ENCODE measurements at regions not wholly inside any gene's neighbourhood (a gene's known extent, or its start where the extent isn't known, plus 50 kb on each side); places are given as distances from the start of the nearest gene placed in this dataset.

DNA sequence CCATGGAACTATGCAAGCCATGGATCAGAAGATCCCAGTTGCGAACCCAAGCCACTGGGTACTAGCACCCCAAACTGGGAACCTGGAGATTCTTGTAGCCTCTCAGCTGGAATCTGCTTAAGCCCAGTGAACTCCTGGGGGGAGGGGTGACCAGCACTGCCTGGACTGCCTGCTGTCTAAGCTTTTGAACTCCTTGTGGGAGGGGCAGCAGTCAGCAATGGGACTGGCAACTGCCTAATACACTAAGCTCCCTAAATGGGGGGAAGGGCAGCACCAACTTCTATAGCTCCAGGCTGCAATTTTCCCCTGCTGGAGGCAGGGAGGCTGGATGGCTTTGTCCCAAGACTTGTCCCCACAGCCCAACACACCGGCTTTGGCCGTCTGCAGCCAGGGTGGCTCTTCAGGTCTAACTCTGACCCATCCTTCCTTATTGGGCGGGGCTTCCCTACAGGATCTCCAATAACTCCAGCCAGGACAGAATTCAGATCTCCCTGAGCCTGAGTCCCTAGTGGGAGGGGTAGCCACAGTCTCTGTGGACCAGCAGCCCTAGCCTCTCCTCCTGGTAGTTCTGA, 485.1 kb downstream of the SOX5 start:
- no peak overlapping the region for H3K27ac ChIP-seq (ENCODE audit: control insufficient read depth, insufficient read depth)
- ATAC-seq (no peak), FAIRE-seq (no peak), DNase-seq (ENCODE audit: low read depth, low spot score) (no peak)
- TF ChIP-seq NR2C2 (IDR thresholded peaks at IDR 0.05; ENCODE audit: borderline replicate concordance, control insufficient read depth, insufficient read length, low read depth) (no peak), NRF1 (conservative IDR thresholded peaks at IDR 0.05; ENCODE audit: low read depth, low read length) (no peak), LARP7 (IDR thresholded peaks at IDR 0.05) (no peak), ZBED1 (IDR thresholded peaks at IDR 0.05; ENCODE audit: borderline replicate concordance) (no peak), RCOR1 (conservative IDR thresholded peaks at IDR 0.05; ENCODE audit: low read depth, low read length) (no peak), IKZF2 (IDR thresholded peaks at IDR 0.05) (no peak), CBFB (IDR thresholded peaks at IDR 0.05; ENCODE audit: low read depth) (no peak), MTA2 (IDR thresholded peaks at IDR 0.05; ENCODE audit: low read depth) (no peak), MYC (IDR thresholded peaks at IDR 0.05; ENCODE audit: insufficient read depth, insufficient read length, insufficient replicate concordance, low read length, severe bottlenecking) (no peak), CBX5 (IDR thresholded peaks at IDR 0.05; ENCODE audit: low read depth) (no peak), ZNF622 (IDR thresholded peaks at IDR 0.05) (no peak), CEBPB (IDR thresholded peaks at IDR 0.05; ENCODE audit: borderline replicate concordance in 1 of 2, low read depth in 2 of 2, low read length in 2 of 2) (no peak), SREBF1 (IDR thresholded peaks at IDR 0.05; ENCODE audit: low read length) (no peak), SUPT20H (IDR thresholded peaks at IDR 0.05; ENCODE audit: borderline replicate concordance, control insufficient read depth, low read depth, low read length) (no peak), RAD51 (IDR thresholded peaks at IDR 0.05) (no peak)
- TF ChIP-seq, protein P1, sequence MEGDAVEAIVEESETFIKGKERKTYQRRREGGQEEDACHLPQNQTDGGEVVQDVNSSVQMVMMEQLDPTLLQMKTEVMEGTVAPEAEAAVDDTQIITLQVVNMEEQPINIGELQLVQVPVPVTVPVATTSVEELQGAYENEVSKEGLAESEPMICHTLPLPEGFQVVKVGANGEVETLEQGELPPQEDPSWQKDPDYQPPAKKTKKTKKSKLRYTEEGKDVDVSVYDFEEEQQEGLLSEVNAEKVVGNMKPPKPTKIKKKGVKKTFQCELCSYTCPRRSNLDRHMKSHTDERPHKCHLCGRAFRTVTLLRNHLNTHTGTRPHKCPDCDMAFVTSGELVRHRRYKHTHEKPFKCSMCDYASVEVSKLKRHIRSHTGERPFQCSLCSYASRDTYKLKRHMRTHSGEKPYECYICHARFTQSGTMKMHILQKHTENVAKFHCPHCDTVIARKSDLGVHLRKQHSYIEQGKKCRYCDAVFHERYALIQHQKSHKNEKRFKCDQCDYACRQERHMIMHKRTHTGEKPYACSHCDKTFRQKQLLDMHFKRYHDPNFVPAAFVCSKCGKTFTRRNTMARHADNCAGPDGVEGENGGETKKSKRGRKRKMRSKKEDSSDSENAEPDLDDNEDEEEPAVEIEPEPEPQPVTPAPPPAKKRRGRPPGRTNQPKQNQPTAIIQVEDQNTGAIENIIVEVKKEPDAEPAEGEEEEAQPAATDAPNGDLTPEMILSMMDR (IDR thresholded peaks at IDR 0.05 in 2 of 3, conservative IDR thresholded peaks at IDR 0.05 in 1 of 3; ENCODE audit: control insufficient read depth in 2 of 3, extremely low read depth in 1 of 3, insufficient read depth in 1 of 3, low read depth in 3 of 3, low read length in 3 of 3): no peak
- TF ChIP-seq, protein P2, sequence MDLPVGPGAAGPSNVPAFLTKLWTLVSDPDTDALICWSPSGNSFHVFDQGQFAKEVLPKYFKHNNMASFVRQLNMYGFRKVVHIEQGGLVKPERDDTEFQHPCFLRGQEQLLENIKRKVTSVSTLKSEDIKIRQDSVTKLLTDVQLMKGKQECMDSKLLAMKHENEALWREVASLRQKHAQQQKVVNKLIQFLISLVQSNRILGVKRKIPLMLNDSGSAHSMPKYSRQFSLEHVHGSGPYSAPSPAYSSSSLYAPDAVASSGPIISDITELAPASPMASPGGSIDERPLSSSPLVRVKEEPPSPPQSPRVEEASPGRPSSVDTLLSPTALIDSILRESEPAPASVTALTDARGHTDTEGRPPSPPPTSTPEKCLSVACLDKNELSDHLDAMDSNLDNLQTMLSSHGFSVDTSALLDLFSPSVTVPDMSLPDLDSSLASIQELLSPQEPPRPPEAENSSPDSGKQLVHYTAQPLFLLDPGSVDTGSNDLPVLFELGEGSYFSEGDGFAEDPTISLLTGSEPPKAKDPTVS (IDR thresholded peaks at IDR 0.05; ENCODE audit: low read depth, low read length): no peak
- no peak overlapping the region for H2AFZ ChIP-seq (ENCODE audit: control insufficient read depth, low read depth, low read length)
- H4K20me1 ChIP-seq (ENCODE audit: control insufficient read depth, insufficient read depth): no peaks in the 10 kb centered on the region
- no TSS peak for BruUV-seq (replicated peaks)
- H3K4me3 ChIP-seq: no peak overlapping the region
- ChIA-PET SMC1A (ENCODE audit: uncharacterized antibody, unreplicated experiment) (no interaction called here), POLR2A (no interaction called here), CTCF (no interaction called here), RAD21 (ENCODE audit: unreplicated experiment) (no interaction called here)
- in situ Hi-C loops (cut with MboI): no loop called here
- H3K36me3 ChIP-seq (ENCODE audit: control insufficient read depth in 2 of 2, insufficient read depth in 2 of 2, low read length in 1 of 2): no peaks in the 10 kb centered on the region
- H3K9ac ChIP-seq (ENCODE audit: control insufficient read depth, insufficient read depth, low read length): no peak overlapping the region
- 46% methylated on average over 4 of the region's 4 CpGs for WGBS (ENCODE audit: insufficient coverage, insufficient replicate concordance, low lambda C conversion rate, missing lambda C conversion rate)
- no peaks in the 10 kb centered on the region for H3K9me3 ChIP-seq (replicated peaks; ENCODE audit: control insufficient read depth, insufficient read depth, low read length)
- H3K27me3 ChIP-seq (replicated peaks in 1 of 2; ENCODE audit: control insufficient read depth in 2 of 2, insufficient read depth in 2 of 2, low read length in 1 of 2): no peaks in the 10 kb centered on the region
- intact Hi-C loops (cut with micrococcal nuclease; ENCODE audit: unreplicated experiment): no loop called here
- no peaks in the 10 kb centered on the region for H3K79me2 ChIP-seq (ENCODE audit: control insufficient read depth, insufficient read depth, low read length)
- no peaks in the 10 kb centered on the region for H3K4me1 ChIP-seq (ENCODE audit: control insufficient read depth, insufficient read depth, low read length)
- no peak overlapping the region for H3K4me2 ChIP-seq (ENCODE audit: control insufficient read depth, insufficient read depth)
